ENCODE measurements at regions not wholly inside any gene's neighbourhood (a gene's known extent, or its start where the extent isn't known, plus 50 kb on each side); places are given as distances from the start of the nearest gene placed in this dataset.
"Not testable (repeated sequence)": the region's sequence is repeated elsewhere in the genome, so short reads cannot be mapped to it uniquely, and the experiment has no call there.

GRCh38 chr17:64779098-64779375, 116.9 kb upstream of the SMURF2 start:
- not testable (repeated sequence) for H3K9ac ChIP-seq (ENCODE audit: low read depth in 1 of 2, low read length in 2 of 2); H3K27ac ChIP-seq (ENCODE audit: low read depth, low read length); H3K36me3 ChIP-seq (ENCODE audit: control insufficient read depth in 1 of 2, insufficient read depth in 2 of 2, low read length in 2 of 2); H3K9me3 ChIP-seq (ENCODE audit: control insufficient read depth in 1 of 2, low read length in 2 of 2)
- peaks cover 25 to 50% of the 10 kb centered on the region in 2 donors for H3K4me1 ChIP-seq (ENCODE audit: control insufficient read depth in 1 of 2, insufficient read depth in 2 of 2, low read length in 2 of 2)
- H3K4me3 ChIP-seq (ENCODE audit: low read depth in 1 of 2, low read length in 2 of 2), result peak overlapping the region; percentile 30 to 44
- peaks cover 14 to 22% of the 10 kb centered on the region in 2 donors for H3K27me3 ChIP-seq (ENCODE audit: control insufficient read depth in 1 of 2, insufficient read depth in 2 of 2, low read length in 2 of 2)

DNA sequence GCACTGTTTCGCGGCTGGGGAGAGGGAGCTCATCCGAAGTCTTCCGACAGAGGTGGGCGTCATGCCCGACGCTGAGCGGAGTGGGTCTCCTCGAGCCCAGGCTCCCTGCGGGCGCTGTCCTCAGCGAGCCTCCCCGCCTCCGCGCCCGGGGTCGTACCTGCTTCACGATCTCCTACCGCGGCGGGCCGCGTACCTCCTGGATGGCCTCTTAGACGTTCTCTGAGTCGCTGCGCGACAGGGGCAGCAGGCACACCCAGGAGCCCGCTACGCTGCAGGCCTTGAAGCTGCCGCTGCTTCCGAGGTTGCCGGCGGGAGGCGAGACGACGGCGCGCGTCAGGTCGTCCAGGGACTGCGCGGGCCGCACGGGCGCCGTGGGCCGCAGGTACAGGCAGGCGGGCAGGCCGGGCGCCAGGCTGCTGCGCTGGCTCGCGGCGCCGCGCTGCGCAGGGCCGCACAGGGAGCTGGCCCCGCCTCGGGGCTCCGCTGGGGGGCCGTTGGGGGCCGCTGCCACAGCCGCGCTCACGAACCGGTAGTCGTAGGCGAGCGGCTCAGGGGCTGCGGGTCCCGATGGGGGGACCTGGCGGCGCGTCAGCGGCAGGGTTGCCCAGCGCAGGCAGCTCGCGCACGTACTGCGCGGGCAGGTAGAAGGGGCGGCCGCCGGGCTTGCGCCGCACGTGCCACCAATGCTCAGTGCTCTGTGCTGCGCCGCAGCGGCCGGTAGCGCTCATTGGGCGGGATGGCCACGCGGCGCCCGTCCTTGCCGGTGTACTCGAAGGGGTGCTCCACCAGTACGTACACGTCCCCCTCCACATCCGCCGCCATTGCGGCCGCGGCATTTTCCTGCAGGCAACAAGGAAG, 116.4 kb upstream of the SMURF2 start:
- Histone ChIP-seq H3K9ac (ENCODE audit: low read depth in 1 of 2, low read length in 2 of 2) (no peak overlapping the region), H3K4me1 (ENCODE audit: control insufficient read depth in 1 of 2, insufficient read depth in 2 of 2, low read length in 2 of 2) (peaks cover 25 to 50% of the 10 kb centered on the region in 2 donors), H3K27ac (ENCODE audit: low read depth, low read length) (peak overlapping the region; percentile 51), H3K27me3 (ENCODE audit: control insufficient read depth in 1 of 2, insufficient read depth in 2 of 2, low read length in 2 of 2) (peaks cover 14 to 22% of the 10 kb centered on the region in 2 donors), H3K4me3 (ENCODE audit: low read depth in 1 of 2, low read length in 2 of 2) (peak overlapping the region; percentile 30 to 54), H3K9me3 (ENCODE audit: control insufficient read depth in 1 of 2, low read length in 2 of 2) (no peaks in the 10 kb centered on the region), H3K36me3 (ENCODE audit: control insufficient read depth in 1 of 2, insufficient read depth in 2 of 2, low read length in 2 of 2) (no peaks in the 10 kb centered on the region)

DNA sequence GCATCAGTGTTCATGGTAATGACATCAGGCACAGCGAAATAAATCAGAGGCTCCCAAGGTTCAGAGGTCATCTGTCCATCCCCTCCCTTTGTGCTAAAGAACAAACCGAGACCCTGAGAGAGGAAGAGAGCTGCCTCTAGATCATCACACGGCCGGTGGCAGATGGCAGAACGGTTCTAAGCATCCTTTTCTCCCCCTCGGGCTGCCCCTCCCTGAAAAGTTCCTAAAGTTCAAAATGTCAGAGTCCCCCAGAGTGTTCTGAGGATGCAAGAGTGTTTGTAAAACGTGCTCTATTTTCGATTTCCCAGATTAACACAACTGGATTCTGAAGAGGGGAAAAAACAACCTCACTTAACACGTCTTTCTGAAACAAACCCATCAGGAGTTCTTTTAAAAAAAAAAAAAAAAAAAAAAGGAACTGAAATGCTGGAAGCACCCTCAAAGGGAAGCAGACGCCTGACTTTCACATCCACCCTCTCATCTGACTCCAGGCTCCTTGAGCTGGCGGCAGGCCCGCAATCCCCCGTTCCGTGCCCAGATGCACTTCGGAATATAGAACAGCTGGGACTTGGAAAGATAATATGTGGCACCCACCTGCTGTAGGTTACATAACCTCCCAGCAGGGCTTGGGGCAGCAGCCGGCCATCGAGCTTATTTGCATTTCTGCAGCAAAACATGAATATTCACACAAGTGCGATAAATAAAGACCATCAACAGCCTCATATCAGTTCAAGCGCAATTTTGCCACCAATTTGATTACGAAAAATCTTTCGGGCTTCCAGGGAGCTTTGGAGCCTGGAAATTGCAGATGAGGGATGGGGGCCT, 115.5 kb upstream of the SMURF2 start:
- no peaks in the 10 kb centered on the region for H3K9me3 ChIP-seq (ENCODE audit: control insufficient read depth in 1 of 2, low read length in 2 of 2)
- H3K4me3 ChIP-seq (ENCODE audit: low read depth in 1 of 2, low read length in 2 of 2), result peak overlapping the region; percentile 36 to 54
- peaks cover 25 to 50% of the 10 kb centered on the region in 2 donors for H3K4me1 ChIP-seq (ENCODE audit: control insufficient read depth in 1 of 2, insufficient read depth in 2 of 2, low read length in 2 of 2)
- H3K9ac ChIP-seq (ENCODE audit: low read depth in 1 of 2, low read length in 2 of 2), result peak overlapping the region in 1 of 2 donors; percentile 47
- peaks cover 14 to 22% of the 10 kb centered on the region in 2 donors for H3K27me3 ChIP-seq (ENCODE audit: control insufficient read depth in 1 of 2, insufficient read depth in 2 of 2, low read length in 2 of 2)
- H3K36me3 ChIP-seq (ENCODE audit: control insufficient read depth in 1 of 2, insufficient read depth in 2 of 2, low read length in 2 of 2), result no peaks in the 10 kb centered on the region
- H3K27ac ChIP-seq (ENCODE audit: low read depth, low read length), result peak overlapping the region; percentile 51

GRCh38 chr17:64776720-64777414, 114.8 kb upstream of the SMURF2 start:
- H3K27me3 ChIP-seq (ENCODE audit: control insufficient read depth in 1 of 2, insufficient read depth in 2 of 2, low read length in 2 of 2), result peaks cover 14 to 22% of the 10 kb centered on the region in 2 donors
- not testable (repeated sequence) for H3K36me3 ChIP-seq (ENCODE audit: control insufficient read depth in 1 of 2, insufficient read depth in 2 of 2, low read length in 2 of 2); H3K27ac ChIP-seq (ENCODE audit: low read depth, low read length); H3K9me3 ChIP-seq (ENCODE audit: control insufficient read depth in 1 of 2, low read length in 2 of 2)
- peak overlapping the region; percentile 36 to 54 for H3K4me3 ChIP-seq (ENCODE audit: low read depth in 1 of 2, low read length in 2 of 2)
- H3K4me1 ChIP-seq (ENCODE audit: control insufficient read depth in 1 of 2, insufficient read depth in 2 of 2, low read length in 2 of 2), result peaks cover 25 to 48% of the 10 kb centered on the region in 2 donors
- peak overlapping the region in 1 of 2 donors; percentile 47 for H3K9ac ChIP-seq (ENCODE audit: low read depth in 1 of 2, low read length in 2 of 2)

GRCh38 chr17:64775701-64776570, 113.8 kb upstream of the SMURF2 start:
- Histone ChIP-seq H3K9me3 (ENCODE audit: control insufficient read depth in 1 of 2, low read length in 2 of 2) (no peaks in the 10 kb centered on the region), H3K4me1 (ENCODE audit: control insufficient read depth in 1 of 2, insufficient read depth in 2 of 2, low read length in 2 of 2) (peaks cover 25 to 42% of the 10 kb centered on the region in 2 donors), H3K27me3 (ENCODE audit: control insufficient read depth in 1 of 2, insufficient read depth in 2 of 2, low read length in 2 of 2) (peaks cover 11 to 22% of the 10 kb centered on the region in 2 donors), H3K36me3 (ENCODE audit: control insufficient read depth in 1 of 2, insufficient read depth in 2 of 2, low read length in 2 of 2) (no peaks in the 10 kb centered on the region), H3K9ac (ENCODE audit: low read depth in 1 of 2, low read length in 2 of 2) (no peak overlapping the region), H3K4me3 (ENCODE audit: low read depth in 1 of 2, low read length in 2 of 2) (no peak overlapping the region), H3K27ac (ENCODE audit: low read depth, low read length) (no peak overlapping the region)

DNA sequence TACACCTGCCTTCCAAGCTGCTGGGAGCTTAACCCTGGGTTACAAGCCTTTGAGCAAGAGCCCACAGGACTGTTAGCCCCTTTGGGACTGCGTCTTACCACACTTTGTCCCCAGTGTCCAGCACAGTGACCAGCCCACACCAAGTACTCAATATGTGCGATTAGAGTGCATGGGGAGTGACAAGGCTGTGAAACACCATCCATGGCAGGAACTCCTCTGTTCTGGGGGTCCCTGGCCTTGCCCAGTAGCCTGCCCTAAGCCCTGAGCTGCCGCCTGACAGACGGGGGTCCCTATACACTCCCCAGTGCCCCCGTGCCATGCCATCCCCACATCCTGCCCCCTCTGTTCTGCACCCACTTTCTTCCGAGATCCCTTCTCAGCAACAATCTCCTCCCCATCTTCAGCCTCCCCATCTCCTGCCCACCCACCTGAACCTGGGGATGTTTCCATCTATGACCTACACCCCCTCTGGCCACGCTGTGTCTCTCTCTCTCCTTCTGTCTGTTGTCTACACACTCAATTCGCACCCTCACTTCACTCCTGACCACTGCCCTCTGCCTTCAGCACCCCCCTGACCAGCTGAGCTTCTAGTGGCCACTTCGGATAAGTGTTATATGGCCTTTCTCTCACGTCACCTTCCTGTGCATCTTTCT, 112.9 kb upstream of the SMURF2 start:
- H3K27ac ChIP-seq (ENCODE audit: low read depth, low read length), result no peak overlapping the region
- H3K4me1 ChIP-seq (ENCODE audit: control insufficient read depth in 1 of 2, insufficient read depth in 2 of 2, low read length in 2 of 2), result peaks cover 21 to 34% of the 10 kb centered on the region in 2 donors
- peaks cover 7 to 17% of the 10 kb centered on the region in 2 donors for H3K27me3 ChIP-seq (ENCODE audit: control insufficient read depth in 1 of 2, insufficient read depth in 2 of 2, low read length in 2 of 2)
- no peak overlapping the region for H3K9ac ChIP-seq (ENCODE audit: low read depth in 1 of 2, low read length in 2 of 2)
- H3K4me3 ChIP-seq (ENCODE audit: low read depth in 1 of 2, low read length in 2 of 2), result no peak overlapping the region
- no peaks in the 10 kb centered on the region for H3K9me3 ChIP-seq (ENCODE audit: control insufficient read depth in 1 of 2, low read length in 2 of 2)
- H3K36me3 ChIP-seq (ENCODE audit: control insufficient read depth in 1 of 2, insufficient read depth in 2 of 2, low read length in 2 of 2), result no peaks in the 10 kb centered on the region

- Histone ChIP-seq H3K27me3 (ENCODE audit: control insufficient read depth in 1 of 2, insufficient read depth in 2 of 2, low read length in 2 of 2) (peaks cover 3 to 10% of the 10 kb centered on the region in 2 donors), H3K4me1 (ENCODE audit: control insufficient read depth in 1 of 2, insufficient read depth in 2 of 2, low read length in 2 of 2) (peaks cover 14 to 26% of the 10 kb centered on the region in 2 donors), H3K4me3 (ENCODE audit: low read depth in 1 of 2, low read length in 2 of 2) (peak overlapping the region in 1 of 2 donors; percentile 15), H3K9me3 (ENCODE audit: control insufficient read depth in 1 of 2, low read length in 2 of 2) (no peaks in the 10 kb centered on the region), H3K9ac (ENCODE audit: low read depth in 1 of 2, low read length in 2 of 2) (no peak overlapping the region), H3K36me3 (ENCODE audit: control insufficient read depth in 1 of 2, insufficient read depth in 2 of 2, low read length in 2 of 2) (no peaks in the 10 kb centered on the region), H3K27ac (ENCODE audit: low read depth, low read length) (no peak overlapping the region)
These were observed 112.0 kb upstream of the SMURF2 start for GRCh38 chr17:64773836-64774761.

- peaks cover 0 to 8% of the 10 kb centered on the region in 2 donors for H3K27me3 ChIP-seq (ENCODE audit: control insufficient read depth in 1 of 2, insufficient read depth in 2 of 2, low read length in 2 of 2)
- no peak overlapping the region for H3K27ac ChIP-seq (ENCODE audit: low read depth, low read length)
- peak overlapping the region in 1 of 2 donors; percentile 15 for H3K4me3 ChIP-seq (ENCODE audit: low read depth in 1 of 2, low read length in 2 of 2)
- no peaks in the 10 kb centered on the region for H3K9me3 ChIP-seq (ENCODE audit: control insufficient read depth in 1 of 2, low read length in 2 of 2)
- no peak overlapping the region for H3K9ac ChIP-seq (ENCODE audit: low read depth in 1 of 2, low read length in 2 of 2)
- no peaks in the 10 kb centered on the region for H3K36me3 ChIP-seq (ENCODE audit: control insufficient read depth in 1 of 2, insufficient read depth in 2 of 2, low read length in 2 of 2)
- H3K4me1 ChIP-seq (ENCODE audit: control insufficient read depth in 1 of 2, insufficient read depth in 2 of 2, low read length in 2 of 2), result peaks cover 10 to 21% of the 10 kb centered on the region in 2 donors
These were observed 111.3 kb upstream of the SMURF2 start for GRCh38 chr17:64773386-64773835.

Data from duodenal mucosa (tissue), 2 donors.